ENCODE measurements at regions not wholly inside any gene's neighbourhood (a gene's known extent, or its start where the extent isn't known, plus 50 kb on each side); places are given as distances from the start of the nearest gene placed in this dataset.

- TF ChIP-seq POLR2A (IDR thresholded peaks at IDR 0.05; ENCODE audit: low read depth, low read length) (no peak), SMC3 (IDR thresholded peaks at IDR 0.05; ENCODE audit: low read depth, low read length) (no peak), USF2 (IDR thresholded peaks at IDR 0.05; ENCODE audit: low read depth, low read length) (no peak)
- TF ChIP-seq, protein P1, sequence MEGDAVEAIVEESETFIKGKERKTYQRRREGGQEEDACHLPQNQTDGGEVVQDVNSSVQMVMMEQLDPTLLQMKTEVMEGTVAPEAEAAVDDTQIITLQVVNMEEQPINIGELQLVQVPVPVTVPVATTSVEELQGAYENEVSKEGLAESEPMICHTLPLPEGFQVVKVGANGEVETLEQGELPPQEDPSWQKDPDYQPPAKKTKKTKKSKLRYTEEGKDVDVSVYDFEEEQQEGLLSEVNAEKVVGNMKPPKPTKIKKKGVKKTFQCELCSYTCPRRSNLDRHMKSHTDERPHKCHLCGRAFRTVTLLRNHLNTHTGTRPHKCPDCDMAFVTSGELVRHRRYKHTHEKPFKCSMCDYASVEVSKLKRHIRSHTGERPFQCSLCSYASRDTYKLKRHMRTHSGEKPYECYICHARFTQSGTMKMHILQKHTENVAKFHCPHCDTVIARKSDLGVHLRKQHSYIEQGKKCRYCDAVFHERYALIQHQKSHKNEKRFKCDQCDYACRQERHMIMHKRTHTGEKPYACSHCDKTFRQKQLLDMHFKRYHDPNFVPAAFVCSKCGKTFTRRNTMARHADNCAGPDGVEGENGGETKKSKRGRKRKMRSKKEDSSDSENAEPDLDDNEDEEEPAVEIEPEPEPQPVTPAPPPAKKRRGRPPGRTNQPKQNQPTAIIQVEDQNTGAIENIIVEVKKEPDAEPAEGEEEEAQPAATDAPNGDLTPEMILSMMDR (conservative IDR thresholded peaks at IDR 0.05; ENCODE audit: low read depth, low read length) = no peak
These were observed 110.7 kb downstream of the MFAP3L start for GRCh38 chr4:169915545-169915944.

Data from IMR-90 (cell line).